NCI-H345 (cell line): ENCODE measurements at regions not wholly inside any gene's neighbourhood (a gene's known extent, or its start where the extent isn't known, plus 50 kb on each side); places are given as distances from the start of the nearest gene placed in this dataset.
A peak's percentile ranks its signal among the peaks of the same experiment; 100 is the strongest.
"Not testable (repeated sequence)": the region's sequence is repeated elsewhere in the genome, so short reads cannot be mapped to it uniquely, and the experiment has no call there.

Source experiments
- DNase-seq: peaks from one replicate; lab custom pipeline; 2025; lab: John Stamatoyannopoulos, UW

DNA sequence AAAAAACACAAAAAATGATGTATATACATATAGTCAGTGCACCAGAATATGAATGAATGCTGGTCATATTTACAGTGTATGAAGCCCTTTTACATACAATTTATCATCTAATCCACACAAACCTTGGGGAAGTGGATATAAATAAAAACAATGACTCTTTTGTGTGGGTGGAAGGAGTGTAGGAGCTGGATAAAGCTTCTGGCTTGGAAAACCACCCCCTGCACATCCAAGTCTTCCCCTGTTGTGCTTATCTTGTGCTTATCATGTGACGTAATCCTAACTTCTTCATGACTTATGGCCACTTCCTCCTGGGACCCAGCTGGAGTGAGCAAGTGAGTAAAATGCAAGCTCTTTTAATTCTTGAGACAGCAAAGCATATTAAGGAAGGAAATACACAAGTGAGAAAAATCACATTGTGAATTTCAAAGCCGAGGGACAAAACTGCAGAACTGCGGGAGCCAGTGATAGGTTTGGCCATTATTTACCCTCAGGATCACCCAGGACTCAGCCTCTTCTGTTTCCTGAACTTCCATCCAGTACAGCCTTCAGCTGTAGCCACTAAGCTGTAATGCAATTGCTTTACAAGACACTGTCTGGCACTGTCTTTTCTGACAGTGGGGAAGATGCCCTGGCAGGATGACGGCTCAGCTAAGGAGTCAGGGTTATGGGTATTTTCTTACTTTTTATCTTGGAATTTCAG is 104.0 kb upstream of the PPM1J start:
- DNase-seq: no peak

DNA sequence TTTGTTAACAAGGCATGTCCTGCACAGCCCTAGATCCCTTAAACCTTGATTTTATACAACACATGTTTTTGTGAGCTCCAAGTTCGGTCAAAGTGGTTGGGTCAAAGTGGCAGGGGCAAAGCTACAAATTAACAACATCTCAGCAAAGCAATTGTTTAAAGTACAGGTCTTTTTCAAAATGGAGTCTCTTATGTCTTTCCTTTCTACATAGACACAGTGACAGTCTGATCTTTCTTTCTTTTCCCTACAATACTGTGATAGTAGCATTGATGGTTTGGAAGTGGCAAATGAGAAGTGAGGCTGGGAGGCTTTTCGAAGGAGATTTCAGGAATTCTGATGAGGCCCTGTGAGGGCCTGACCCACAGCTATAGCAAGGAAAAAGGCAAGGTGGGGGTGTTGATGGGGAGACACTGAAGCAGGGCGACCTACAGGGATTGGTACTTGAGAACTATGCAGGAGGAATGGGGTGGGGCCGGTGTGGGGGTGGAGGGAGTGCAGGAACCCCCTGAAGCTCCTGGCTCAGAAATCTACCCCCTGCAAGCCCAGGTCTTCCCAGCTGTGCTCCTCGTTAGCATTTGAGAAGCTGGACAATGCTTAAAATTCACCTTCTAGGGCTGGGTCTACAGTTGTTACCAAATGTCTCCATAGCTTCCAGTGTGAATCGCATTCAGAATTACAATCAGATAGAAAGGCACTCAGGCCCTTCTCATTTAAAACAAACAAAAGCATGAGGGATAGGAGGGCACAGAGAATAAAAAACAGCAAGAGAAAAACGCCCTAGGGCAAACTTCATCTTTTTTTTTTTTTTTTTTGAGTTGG is 102.6 kb upstream of the PPM1J start:
- no peak for DNase-seq

DNA sequence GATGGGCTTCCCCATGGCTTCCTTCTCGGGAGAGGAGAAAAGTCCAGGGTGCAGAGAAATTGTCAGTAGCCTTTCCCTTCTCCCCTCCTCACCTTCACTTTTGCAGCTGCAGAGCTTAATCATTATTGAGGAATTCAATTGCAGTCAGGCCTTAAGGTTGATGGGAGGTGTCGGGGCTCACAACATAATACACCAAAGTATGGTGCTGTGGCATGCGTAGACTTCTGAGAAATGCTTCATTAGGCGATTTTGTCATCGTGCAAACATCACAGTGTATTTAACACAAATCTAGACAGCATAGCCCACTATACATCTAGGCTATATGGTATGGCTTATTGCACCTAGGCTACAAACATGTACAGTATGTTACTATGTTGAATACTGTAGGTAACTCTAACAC is 100.2 kb upstream of the PPM1J start:
- no peak for DNase-seq

GRCh38 chr1:112814645-112815044 is 99.5 kb upstream of the PPM1J start:
- DNase-seq: not testable (repeated sequence)

DNA sequence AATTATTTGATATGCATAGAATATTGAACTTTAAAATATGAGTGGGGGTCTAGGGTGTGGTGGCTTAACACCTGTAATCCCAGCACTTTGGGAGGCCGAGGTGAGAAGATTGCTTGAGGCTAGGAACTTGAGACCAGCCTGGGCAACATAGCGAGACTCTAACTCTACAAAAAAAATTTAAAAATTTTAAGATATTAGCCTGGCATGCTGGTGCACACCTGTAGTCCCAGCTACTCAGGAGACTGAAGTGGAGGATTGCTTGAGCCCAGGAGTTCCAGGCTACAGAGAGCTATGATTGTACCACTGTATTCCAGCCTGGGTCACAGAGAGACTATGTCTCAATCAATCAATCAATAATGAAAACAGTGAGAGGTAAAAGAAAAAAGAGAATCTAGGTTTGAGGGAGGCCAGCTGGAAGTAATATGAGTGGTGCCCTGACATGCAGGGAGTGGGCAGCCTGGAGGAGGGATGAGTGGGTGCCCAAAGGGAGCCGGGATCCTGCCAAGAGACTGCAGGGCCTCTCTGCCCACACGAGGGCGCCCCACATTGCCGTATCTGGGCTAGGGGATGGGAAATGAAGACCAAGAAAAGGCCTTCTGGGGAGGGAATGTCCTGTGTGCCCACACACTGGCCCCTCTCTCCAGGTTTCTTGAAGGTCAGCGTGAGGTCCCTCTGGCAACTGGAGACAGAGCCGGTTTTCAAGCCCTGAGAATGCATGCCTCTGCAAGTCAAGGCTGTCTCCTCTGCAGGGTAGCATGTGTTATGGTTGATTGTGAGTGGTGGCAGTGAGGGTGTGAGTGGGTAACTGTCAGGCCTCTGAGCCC is 93.9 kb upstream of the PPM1J start:
- DNase-seq: peak; percentile 54

- DNase-seq: no peak
These were observed 92.9 kb upstream of the PPM1J start for GRCh38 chr1:112807999-112808398.

- no peak for DNase-seq
These were observed 92.0 kb upstream of the PPM1J start for GRCh38 chr1:112807117-112807516.

- no peak for DNase-seq
These were observed 91.0 kb upstream of the PPM1J start for GRCh38 chr1:112806090-112806642.

DNA sequence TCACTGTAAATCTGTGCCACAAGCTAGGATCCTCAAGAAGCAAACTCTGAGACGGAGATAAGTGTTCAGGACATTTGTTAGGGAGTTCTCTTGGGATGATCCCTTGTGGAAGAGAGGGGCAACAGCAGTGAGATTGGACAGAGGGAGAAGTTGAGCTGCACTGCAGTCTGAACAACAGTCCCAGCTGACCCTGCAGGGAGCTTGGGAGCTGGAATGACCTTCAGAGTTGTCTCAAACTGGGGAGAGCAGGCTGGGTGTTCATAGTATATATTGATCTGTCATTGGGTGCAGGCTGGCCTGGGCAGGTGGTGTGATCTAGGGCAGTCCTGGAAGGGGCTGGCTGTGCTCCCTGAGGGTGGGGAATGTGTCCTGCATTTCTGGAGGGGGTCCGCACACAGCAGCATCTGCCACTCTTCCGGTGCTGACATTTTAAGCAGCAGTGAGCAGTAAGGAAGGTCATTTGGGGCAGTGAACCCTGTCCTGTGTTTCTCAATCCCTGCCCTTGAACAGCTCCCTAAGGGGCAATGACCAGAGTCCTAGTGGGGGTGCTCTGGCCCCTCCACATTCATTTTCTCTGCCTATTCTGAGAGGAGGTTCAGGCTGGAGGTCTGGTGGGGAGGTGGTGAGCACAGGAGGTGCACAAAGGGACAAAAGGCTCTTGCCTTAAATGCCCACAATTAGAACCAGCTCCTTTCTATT is 90.2 kb upstream of the PPM1J start:
- no peak for DNase-seq

DNA sequence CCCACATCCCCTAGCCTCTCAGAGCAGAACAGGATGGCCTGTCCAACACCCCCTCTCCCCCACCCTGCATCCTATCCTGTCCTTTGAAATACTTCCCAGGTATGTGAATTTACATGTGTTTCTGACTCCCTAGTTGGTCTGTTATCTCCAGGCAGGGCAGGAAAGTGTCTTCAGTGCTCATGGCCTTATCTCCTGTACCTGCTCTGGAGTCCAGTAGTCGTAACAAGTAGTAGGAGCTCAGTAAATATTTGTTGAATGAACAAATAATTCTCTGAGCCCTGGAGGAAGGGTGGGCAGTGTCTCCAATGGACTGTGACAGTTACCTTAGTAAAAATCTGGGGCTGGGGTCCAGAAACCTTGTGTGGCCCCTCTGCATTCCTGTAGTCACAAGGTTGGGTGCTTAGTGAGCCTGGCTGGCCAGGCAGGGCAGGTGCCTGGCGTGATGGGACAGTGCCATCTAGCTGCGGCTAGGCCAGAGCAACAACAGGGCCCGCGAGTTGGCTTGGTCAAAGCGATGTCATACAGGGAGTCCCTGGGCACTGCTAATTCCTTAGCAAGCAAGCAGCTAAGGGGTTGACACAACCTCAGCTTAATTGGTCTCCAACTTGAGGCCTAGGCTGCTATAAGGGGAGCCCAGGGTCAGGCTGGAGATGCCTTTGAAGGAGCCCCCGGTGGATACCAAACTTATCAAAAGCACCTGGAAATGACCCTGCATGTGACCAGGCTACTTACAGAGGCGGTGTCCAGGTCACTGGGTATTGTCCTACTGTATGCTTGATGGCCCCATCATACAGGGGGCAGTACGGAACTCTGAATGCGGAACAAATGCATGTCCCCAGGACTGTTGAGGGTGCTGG is 89.0 kb upstream of the PPM1J start:
- DNase-seq: peak; percentile 66

GRCh38 chr1:112800289-112800688 is 85.2 kb upstream of the PPM1J start:
- DNase-seq: no peak

DNA sequence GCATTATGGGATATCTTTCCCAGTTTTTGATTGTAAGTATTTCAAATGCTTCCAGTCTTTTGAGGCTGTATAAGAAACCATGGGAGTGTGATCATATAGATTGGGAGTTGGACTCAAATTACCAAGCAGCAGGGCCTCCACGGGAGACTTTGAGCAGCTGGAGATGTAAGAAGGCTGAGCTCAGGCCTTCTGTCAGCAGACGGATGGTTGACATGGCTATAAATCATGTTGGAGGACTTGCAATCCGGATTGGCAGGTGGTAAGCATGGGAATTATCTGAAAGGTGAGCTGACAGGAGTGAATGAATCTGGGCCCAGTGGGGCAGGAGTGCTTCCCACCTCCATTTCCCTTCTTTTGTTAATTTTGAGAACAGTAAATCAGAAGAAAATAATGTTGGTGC is 83.2 kb upstream of the PPM1J start:
- DNase-seq: no peak

- no peak for DNase-seq
These were observed 82.1 kb upstream of the PPM1J start for GRCh38 chr1:112797224-112797623.

DNA sequence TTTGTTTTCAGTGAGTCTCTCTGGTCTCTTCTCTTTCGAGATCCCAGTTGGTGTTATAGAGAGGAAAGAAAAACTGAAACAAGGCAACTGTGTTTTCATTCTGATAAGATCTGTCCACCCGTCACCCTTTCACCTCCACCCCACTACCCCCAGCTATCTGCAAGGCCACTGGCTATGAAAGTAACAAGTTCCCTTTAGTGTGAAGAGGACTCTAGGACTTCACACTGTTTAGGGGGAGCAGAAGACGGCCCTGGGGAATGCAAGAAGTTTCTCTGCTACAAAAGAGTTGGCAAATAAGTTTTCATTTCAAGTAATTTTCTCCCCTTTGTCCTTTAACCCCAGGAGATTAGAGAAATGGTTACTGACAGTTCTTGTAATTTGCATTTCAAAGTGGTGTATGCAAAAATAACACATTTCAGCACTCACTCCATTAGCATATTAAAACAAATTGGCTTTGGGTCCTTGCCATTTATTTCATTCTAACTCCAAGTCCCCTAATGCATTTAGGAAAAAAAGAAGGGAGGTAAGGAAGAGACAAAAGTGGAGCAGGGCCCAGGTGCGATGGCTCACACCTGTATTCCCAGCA is 79.6 kb upstream of the PPM1J start:
- no peak for DNase-seq

- DNase-seq: no peak
These were observed 78.8 kb upstream of the PPM1J start for GRCh38 chr1:112793631-112794565.

GRCh38 chr1:112791723-112792104 is 76.6 kb upstream of the PPM1J start:
- DNase-seq: no peak

GRCh38 chr1:112790920-112791722 is 76.0 kb upstream of the PPM1J start:
- no peak for DNase-seq

DNA sequence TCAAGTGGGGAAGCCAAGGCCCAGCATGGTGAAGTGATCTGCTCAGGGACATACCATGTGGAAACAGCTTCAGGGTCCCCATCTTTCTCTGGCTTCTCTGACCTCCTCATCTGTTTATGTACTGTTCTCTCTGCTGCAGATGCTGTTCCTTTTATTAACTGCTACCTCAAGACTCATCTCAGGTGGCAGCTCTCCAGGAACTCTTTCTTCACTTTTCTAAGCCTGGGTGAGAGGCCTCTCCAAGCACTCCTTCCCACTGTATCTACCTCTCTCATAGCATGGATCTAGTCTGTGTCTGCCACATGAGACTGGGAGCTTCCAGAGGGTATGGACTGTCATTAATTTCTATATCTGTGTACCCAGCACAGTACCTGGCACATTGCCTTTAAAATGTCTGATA is 73.4 kb upstream of the PPM1J start:
- DNase-seq: no peak
